ENCODE measurements at regions not wholly inside any gene's neighbourhood (a gene's known extent, or its start where the extent isn't known, plus 50 kb on each side); places are given as distances from the start of the nearest gene placed in this dataset.
"Not testable (repeated sequence)": the region's sequence is repeated elsewhere in the genome, so short reads cannot be mapped to it uniquely, and the experiment has no call there.

DNA sequence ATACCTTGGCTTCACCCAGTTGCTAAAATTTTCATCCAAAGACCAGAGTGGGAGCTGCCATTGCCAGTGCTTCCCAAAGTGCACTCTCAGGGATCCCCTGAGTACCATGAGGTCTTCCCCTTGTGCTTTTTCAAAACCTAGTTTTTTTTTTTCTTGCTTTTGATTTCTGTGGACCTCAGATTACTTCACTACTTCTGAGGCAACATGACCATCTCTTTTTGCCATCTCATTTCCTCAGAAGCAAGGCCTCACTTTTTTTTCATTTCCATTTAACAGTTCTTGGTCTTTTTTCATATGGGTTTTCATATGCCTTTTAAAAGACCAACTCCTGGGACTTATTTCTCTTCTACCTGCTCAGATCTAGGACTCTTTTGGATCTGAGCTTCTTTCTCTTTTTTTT is 64.1 kb upstream of the MMS22L start:
- Mint-ChIP-seq H3K4me3 (no peak overlapping the region), H3K9me3 (no peaks in the 10 kb centered on the region), H3K27me3 (no peaks in the 10 kb centered on the region), H3K36me3 (ENCODE audit: low read depth) (no peaks in the 10 kb centered on the region), H3K27ac (no peak overlapping the region), H3K4me1 (ENCODE audit: low read depth) (no peaks in the 10 kb centered on the region)

DNA sequence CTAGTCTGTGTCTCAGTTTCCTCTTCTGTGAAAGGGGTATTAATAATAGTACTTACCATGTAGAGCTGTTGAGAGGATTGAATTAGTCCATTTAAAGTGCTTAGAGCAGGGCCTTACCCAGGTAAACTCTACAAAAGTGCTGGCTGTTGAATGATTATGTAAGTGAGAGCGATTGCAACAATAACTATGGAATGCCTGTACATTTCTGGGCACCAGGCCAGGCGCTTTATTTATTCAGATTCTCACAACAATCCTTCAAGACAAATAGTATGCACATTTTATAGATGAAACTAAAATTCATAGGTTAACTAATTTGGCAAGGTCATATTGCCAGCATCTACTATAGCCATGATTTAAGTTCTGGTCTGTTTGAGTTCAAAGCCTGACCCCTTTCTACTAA is 78.3 kb upstream of the MMS22L start:
- no peak overlapping the region for H3K4me3 Mint-ChIP-seq
- no peaks in the 10 kb centered on the region for H3K36me3 Mint-ChIP-seq (ENCODE audit: low read depth)
- no peaks in the 10 kb centered on the region for H3K9me3 Mint-ChIP-seq
- H3K27me3 Mint-ChIP-seq: peaks cover 8% of the 10 kb centered on the region
- no peaks in the 10 kb centered on the region for H3K4me1 Mint-ChIP-seq (ENCODE audit: low read depth)
- H3K27ac Mint-ChIP-seq: no peak overlapping the region

DNA sequence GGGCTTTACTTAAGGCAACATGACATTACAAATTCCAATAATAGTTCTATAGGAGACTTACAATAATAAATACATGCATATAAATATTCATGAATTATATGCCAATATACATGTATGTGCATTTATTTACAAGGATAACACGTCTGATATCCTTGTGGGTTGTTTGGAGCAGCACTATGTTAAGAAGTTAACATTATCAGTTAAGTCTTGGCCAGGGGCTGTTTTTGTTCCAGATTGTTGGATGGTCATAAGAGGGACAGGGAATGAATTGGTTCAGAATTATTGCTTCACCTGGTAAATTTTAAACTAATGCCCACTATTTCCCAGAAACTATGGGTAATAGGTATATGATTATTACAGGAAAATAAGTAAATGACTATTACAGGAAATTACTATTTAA is 81.3 kb upstream of the MMS22L start:
- H3K27me3 Mint-ChIP-seq: peaks cover 5% of the 10 kb centered on the region
- no peaks in the 10 kb centered on the region for H3K4me1 Mint-ChIP-seq (ENCODE audit: low read depth)
- H3K36me3 Mint-ChIP-seq (ENCODE audit: low read depth): no peaks in the 10 kb centered on the region
- H3K27ac Mint-ChIP-seq: no peak overlapping the region
- H3K9me3 Mint-ChIP-seq: no peaks in the 10 kb centered on the region
- H3K4me3 Mint-ChIP-seq: no peak overlapping the region

DNA sequence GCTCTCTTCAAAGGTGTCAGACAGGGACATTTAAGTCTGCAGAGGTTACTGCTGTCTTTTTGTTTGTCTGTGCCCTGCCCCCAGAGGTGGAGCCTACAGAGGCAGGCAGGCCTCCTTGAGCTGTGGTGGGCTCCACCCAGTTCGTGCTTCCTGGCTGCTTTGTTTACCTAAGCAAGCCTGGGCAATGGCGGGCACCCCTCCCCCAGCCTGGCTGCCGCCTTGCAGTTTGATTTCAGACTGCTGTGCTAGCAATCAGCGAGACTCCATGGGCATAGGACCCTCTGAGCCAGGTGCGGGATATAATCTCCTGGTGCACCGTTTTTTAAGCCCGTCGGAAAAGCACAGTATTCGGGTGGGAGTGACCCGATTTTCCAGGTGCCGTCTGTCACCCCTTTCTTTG is 99.1 kb upstream of the MMS22L start:
- not testable (repeated sequence) for H3K4me1 Mint-ChIP-seq (ENCODE audit: low read depth); H3K27me3 Mint-ChIP-seq; H3K9me3 Mint-ChIP-seq; H3K4me3 Mint-ChIP-seq; H3K36me3 Mint-ChIP-seq (ENCODE audit: low read depth); H3K27ac Mint-ChIP-seq

DNA sequence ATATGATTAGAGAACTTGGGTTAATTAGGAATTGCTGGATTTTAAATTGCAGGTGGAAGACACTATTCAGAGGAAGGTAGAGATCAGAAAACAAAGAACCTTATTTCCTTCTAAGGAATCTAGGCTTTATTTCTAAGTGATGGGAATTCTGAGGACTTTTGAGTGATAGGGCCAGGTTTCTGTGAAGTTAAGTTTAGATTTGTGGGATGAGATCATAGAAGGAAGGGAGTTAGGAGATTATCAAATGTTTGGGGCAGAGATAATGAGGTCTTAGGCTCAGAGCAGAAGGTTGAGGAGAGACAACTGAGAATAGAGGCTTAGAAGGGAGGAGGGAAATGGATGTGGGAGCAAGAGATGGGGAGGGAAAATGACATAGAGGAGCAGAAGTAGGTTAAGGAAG is 109.7 kb upstream of the MMS22L start:
- no peaks in the 10 kb centered on the region for H3K36me3 Mint-ChIP-seq (ENCODE audit: low read depth)
- no peaks in the 10 kb centered on the region for H3K4me1 Mint-ChIP-seq (ENCODE audit: low read depth)
- H3K4me3 Mint-ChIP-seq: no peak overlapping the region
- H3K27ac Mint-ChIP-seq: no peak overlapping the region
- no peaks in the 10 kb centered on the region for H3K9me3 Mint-ChIP-seq
- peaks cover 18% of the 10 kb centered on the region for H3K27me3 Mint-ChIP-seq

DNA sequence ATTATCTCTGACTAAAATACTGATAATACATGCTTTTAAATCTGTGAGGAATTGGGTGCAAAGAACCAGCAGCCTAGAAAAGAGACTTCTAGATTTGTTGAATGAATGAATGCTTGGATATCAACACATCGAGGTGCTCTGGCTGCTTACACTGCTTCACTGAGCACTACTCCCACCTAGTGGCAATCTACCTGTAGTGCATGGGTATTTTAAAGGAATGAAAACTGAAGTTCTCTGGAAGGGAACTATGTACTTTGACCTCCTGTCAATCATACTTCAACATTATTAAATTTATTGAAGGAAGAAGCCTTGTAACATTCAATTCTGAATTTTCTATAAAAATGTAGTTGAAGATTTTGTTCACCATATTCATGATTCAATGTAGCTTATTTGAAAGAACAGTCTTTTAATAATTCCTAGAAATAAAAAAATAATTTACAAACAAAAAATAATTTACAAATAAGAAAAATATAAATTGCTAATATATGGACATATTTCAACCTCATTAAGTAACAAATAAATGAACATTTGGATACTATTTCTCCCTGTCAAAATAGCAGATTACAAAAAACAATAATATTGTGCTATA is 111.2 kb upstream of the MMS22L start:
- no peak overlapping the region for H3K4me3 Mint-ChIP-seq
- no peaks in the 10 kb centered on the region for H3K9me3 Mint-ChIP-seq

DNA sequence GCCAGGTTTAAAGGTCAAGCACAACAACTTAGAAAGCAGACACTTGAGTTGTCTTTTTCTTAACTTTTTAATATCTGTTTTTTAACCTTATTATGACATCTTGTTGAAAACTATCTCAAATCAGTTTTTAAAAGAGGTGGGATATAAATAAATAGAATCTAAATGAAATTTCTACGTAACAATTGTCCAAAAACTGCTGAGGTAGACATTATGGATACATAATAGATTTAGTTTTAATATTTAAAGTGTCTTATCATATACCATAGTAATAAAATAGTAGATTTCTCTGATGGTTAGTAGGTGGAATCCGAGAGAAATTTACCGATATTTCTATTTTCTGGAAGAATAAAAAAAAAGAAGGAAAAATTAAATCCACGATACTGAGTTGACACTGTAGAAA is 113.9 kb upstream of the MMS22L start:
- Mint-ChIP-seq H3K4me1 (ENCODE audit: low read depth) (no peaks in the 10 kb centered on the region), H3K4me3 (no peak overlapping the region), H3K27ac (no peak overlapping the region), H3K9me3 (no peaks in the 10 kb centered on the region), H3K36me3 (ENCODE audit: low read depth) (no peaks in the 10 kb centered on the region), H3K27me3 (peaks cover 9% of the 10 kb centered on the region)

More for the DNA sequence above, 111.2 kb upstream of the MMS22L start:
- H3K27ac Mint-ChIP-seq: no peak overlapping the region
- no peaks in the 10 kb centered on the region for H3K4me1 Mint-ChIP-seq (ENCODE audit: low read depth)
- H3K36me3 Mint-ChIP-seq (ENCODE audit: low read depth): no peaks in the 10 kb centered on the region
- peaks cover 16% of the 10 kb centered on the region for H3K27me3 Mint-ChIP-seq

DNA sequence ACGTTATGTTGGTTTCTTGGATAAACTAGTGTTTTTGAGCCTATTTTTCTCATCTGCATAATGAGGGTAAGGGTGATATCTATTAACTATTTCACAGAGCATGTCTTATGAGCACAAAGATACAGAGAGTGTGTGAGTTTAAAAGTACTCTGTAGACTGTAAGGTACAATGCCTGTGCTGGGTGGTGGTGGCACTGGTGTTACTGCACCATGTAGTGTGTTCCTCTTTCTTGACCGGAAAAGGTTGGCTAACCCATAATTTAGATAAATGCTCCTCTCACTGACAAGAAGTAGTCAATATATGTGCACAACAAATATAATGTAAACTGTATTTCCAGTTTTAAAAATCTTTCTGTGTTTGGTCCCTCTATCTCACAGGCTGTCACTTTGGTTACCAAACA is 116.2 kb upstream of the MMS22L start:
- Mint-ChIP-seq H3K27me3 (peaks cover 3% of the 10 kb centered on the region), H3K36me3 (ENCODE audit: low read depth) (no peaks in the 10 kb centered on the region), H3K4me1 (ENCODE audit: low read depth) (no peaks in the 10 kb centered on the region), H3K27ac (no peak overlapping the region), H3K4me3 (no peak overlapping the region), H3K9me3 (no peaks in the 10 kb centered on the region)

DNA sequence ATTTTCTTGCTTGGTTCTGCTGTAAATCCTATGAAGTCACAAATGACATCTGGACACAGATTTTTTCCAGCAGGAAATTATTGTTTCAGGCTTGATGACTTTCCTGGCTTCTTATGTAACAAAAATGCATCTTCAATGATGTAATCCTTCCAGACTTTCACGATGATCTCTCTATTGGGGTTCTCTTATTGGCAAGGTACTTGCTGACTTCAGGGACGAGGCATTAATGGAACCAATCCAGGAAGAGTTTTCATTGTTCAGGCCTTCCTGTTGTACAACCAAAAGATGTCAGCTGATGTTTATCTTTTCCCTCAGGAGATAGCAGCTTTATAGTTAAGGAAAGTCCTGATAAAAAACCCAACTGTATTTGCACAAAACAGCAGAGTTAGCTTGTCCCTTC is 118.5 kb upstream of the MMS22L start:
- Mint-ChIP-seq H3K4me1 (ENCODE audit: low read depth) (no peaks in the 10 kb centered on the region), H3K9me3 (no peaks in the 10 kb centered on the region), H3K27ac (no peak overlapping the region), H3K4me3 (no peak overlapping the region), H3K36me3 (ENCODE audit: low read depth) (no peaks in the 10 kb centered on the region), H3K27me3 (peaks cover 3% of the 10 kb centered on the region)

DNA sequence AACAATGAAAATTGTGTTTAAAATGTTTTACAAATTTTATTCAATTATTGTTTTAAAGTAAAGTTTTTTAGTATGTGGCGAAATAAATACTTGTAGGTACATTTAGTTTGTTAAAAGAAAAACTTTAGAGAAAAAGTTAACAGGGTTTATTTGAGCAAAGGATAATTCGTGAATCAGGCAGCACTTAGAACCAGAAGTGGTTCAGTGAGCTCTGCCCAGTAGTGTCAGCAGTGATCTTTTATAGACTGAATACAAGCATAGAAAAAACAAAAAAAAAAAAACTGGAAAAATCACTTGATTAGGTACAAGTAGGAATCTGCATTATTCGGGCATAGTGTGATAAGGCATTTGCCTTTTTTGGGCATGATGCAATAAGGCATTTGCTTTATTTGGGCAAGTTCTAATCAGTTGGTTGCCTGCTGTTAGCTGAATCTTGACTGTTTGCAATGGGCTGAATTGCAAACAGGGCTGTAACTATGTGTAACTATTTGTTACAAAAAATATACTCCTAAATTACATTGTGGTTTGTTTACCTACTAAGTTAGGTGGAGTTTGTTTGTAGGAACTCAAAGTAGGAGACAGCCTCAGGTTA is 122.9 kb upstream of the MMS22L start:
- Mint-ChIP-seq H3K36me3 (ENCODE audit: low read depth) (no peaks in the 10 kb centered on the region), H3K4me1 (ENCODE audit: low read depth) (no peaks in the 10 kb centered on the region), H3K4me3 (no peak overlapping the region), H3K27ac (no peak overlapping the region), H3K9me3 (no peaks in the 10 kb centered on the region), H3K27me3 (peaks cover 12% of the 10 kb centered on the region)

DNA sequence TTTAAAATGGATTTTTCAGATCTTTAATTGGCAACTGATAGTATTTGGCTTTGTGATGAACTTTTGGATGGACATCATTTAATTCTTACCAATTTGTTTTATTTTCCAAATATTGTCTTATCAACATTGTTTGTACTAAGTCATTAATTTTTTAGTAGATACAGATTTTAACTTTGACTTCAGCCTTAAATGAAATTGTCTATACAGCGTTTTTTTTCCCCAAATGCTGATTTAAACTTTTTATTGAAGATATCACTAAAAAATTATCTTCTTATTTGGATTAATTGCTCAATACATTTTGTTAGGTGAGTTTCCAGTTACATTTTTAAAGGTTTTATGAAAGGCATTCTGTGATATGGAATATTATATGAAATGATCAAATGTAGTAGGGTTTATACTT is 123.6 kb upstream of the MMS22L start:
- H3K36me3 Mint-ChIP-seq (ENCODE audit: low read depth): no peaks in the 10 kb centered on the region
- H3K27me3 Mint-ChIP-seq: peaks cover 12% of the 10 kb centered on the region
- H3K4me3 Mint-ChIP-seq: no peak overlapping the region
- no peaks in the 10 kb centered on the region for H3K4me1 Mint-ChIP-seq (ENCODE audit: low read depth)
- no peaks in the 10 kb centered on the region for H3K9me3 Mint-ChIP-seq
- H3K27ac Mint-ChIP-seq: no peak overlapping the region

DNA sequence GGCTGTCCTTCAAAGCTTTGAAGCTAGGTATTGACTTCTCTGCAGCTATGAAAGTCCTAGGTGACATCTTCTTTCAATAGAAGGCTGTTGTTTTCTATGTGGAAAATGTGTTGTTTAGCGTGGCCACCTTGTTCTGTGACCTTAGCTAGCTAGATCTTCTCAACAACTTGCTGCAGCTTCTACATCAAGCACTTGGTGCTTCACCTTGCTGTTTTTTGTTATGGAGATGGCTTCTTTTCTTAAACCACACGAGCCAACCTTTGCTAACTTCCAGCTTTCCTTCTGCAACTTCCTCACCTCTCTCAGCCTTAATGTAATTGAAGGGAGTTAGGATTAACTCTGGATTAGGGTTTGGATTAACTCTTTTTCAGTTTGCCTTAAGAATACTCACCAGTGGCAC is 128.6 kb upstream of the MMS22L start:
- H3K27ac Mint-ChIP-seq: no peak overlapping the region
- H3K9me3 Mint-ChIP-seq: peaks cover 4% of the 10 kb centered on the region
- no peaks in the 10 kb centered on the region for H3K36me3 Mint-ChIP-seq (ENCODE audit: low read depth)
- no peak overlapping the region for H3K4me3 Mint-ChIP-seq
- H3K4me1 Mint-ChIP-seq (ENCODE audit: low read depth): no peaks in the 10 kb centered on the region
- H3K27me3 Mint-ChIP-seq: peaks cover 12% of the 10 kb centered on the region

DNA sequence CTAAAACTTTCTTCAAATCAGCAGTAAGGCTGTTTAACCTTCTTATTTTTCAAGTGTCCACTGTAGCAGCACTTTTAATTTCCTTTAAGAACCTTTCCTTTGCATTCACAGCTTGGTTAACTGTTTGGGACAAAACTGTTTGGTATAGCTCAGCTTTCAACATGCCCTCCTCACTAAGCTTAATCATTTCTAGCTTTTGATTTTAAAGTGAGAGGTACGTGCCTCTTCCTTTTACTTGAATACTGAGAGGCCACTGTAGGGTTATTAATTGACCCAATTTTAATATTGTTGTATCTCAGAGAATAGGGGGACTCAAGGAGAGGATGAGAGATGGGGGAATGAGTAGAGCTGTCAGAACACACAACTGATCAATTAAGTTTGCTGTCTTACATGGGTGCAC is 129.5 kb upstream of the MMS22L start:
- peaks cover 4% of the 10 kb centered on the region for H3K9me3 Mint-ChIP-seq
- H3K27ac Mint-ChIP-seq: no peak overlapping the region
- H3K4me3 Mint-ChIP-seq: no peak overlapping the region
- H3K27me3 Mint-ChIP-seq: peaks cover 8% of the 10 kb centered on the region
- no peaks in the 10 kb centered on the region for H3K4me1 Mint-ChIP-seq (ENCODE audit: low read depth)
- no peaks in the 10 kb centered on the region for H3K36me3 Mint-ChIP-seq (ENCODE audit: low read depth)

DNA sequence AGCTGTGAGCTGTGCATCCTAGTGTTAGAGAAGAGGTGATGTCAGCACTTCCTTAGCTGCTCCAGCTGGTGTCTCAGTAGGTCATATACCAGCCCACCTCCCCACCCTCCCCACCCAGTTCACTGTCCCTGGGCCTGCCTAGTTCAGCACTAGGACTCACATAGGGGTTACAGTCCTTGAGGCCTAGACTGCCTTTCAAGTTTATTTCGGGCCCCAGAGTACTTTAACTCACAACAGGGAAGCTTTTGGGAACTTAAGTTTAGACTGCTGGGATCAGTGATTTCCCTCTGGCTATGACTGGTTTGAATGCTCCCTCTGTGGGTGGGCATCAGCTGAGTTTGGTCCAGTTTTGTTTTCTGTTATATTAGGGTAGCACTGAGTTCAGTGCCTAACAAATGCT is 139.2 kb upstream of the MMS22L start:
- no peaks in the 10 kb centered on the region for H3K36me3 Mint-ChIP-seq (ENCODE audit: low read depth)
- H3K27me3 Mint-ChIP-seq: peaks cover 16% of the 10 kb centered on the region
- H3K4me1 Mint-ChIP-seq (ENCODE audit: low read depth): no peaks in the 10 kb centered on the region
- H3K9me3 Mint-ChIP-seq: peaks cover 21% of the 10 kb centered on the region
- no peak overlapping the region for H3K4me3 Mint-ChIP-seq
- no peak overlapping the region for H3K27ac Mint-ChIP-seq

DNA sequence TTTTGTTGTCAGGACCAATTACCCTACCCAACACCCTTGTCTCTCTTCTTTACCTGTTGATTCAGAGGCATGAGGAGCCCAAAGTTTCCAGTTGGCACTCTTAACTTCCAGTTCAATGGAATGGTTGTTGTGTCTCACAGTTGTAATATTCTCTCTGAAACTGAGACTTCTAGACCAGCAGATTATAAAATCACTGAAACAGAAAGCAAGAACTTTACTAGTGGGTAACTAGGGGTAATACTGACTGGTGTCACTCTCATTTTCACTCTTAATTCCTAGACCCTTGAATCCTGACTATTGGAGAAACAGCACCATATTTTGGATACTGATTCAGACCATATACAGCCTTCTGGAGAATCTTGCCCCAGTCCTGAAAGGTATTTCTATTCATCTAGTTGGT is 140.2 kb upstream of the MMS22L start:
- Mint-ChIP-seq H3K4me1 (ENCODE audit: low read depth) (no peaks in the 10 kb centered on the region), H3K9me3 (peaks cover 21% of the 10 kb centered on the region), H3K27ac (no peak overlapping the region), H3K4me3 (no peak overlapping the region), H3K36me3 (ENCODE audit: low read depth) (no peaks in the 10 kb centered on the region), H3K27me3 (peaks cover 16% of the 10 kb centered on the region)

DNA sequence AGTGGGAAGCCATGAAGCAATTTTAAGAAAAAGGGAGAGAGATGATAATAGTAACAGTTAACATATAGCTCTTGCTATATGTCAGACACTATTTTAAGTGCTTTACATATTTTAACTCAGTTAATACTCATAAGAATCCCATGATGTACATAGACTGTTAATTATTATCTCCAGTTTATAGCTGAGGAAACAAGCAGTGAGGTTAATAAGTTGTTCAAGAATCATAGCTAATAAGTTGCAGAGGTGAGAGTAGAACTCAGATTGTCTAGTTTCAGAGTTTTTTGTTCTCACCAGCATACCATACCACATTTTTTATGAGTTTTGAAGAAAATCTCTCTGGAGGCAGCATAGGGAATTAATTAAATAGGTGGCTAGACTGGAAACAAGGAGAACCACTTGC is 144.6 kb upstream of the MMS22L start:
- H3K36me3 Mint-ChIP-seq (ENCODE audit: low read depth): no peaks in the 10 kb centered on the region
- no peaks in the 10 kb centered on the region for H3K4me1 Mint-ChIP-seq (ENCODE audit: low read depth)
- H3K9me3 Mint-ChIP-seq: peaks cover 3% of the 10 kb centered on the region
- H3K27me3 Mint-ChIP-seq: peaks cover 8% of the 10 kb centered on the region
- H3K4me3 Mint-ChIP-seq: no peak overlapping the region
- H3K27ac Mint-ChIP-seq: no peak overlapping the region

Measured in stimulated activated naive CD8-positive, alpha-beta T cell treated with anti-CD3 and anti-CD28 coated beads, Interleukin-15, Interleukin-2, amounts not matched to agents 100 ng/mL and 50 ng/mL, for 24 hours (primary cell).